ENCODE measurements at regions not wholly inside any gene's neighbourhood (a gene's known extent, or its start where the extent isn't known, plus 50 kb on each side); places are given as distances from the start of the nearest gene placed in this dataset.

GRCh38 chr5:148730942-148731898, 76.9 kb upstream of the HTR4 start:
- intact Hi-C loops (cut with DNase I), result loop anchor here (10.0 kb wide), 3 partner anchors 286 to 394 kb away; no protein-coding TSS in a partner anchor
- Histone ChIP-seq H3K27ac (ENCODE audit: low read depth in 2 of 2, low read length in 2 of 2) (no peak overlapping the region), H3K9me3 (ENCODE audit: control insufficient read depth in 2 of 3, insufficient read depth in 1 of 3, low read length in 3 of 3) (no peaks in the 10 kb centered on the region), H3K9ac (ENCODE audit: low read length in 3 of 3) (no peak overlapping the region), H3K4me3 (ENCODE audit: low read length in 3 of 3) (no peak overlapping the region), H3K36me3 (ENCODE audit: control insufficient read depth in 2 of 3, insufficient read depth in 3 of 3, low read length in 3 of 3) (no peaks in the 10 kb centered on the region), H3K27me3 (ENCODE audit: control insufficient read depth, insufficient read depth, low read length) (no peaks in the 10 kb centered on the region), H3K4me1 (ENCODE audit: control insufficient read depth in 2 of 3, insufficient read depth in 2 of 3, low read depth in 1 of 3, low read length in 3 of 3) (no peaks in the 10 kb centered on the region)
- peak in 4 of 5 donors; percentile 67 to 95 (median 84) for DNase-seq
- peak; percentile 96 for TF ChIP-seq CTCF (IDR thresholded peaks at IDR 0.05; ENCODE audit: borderline replicate concordance, extremely low read depth, insufficient read depth)
- FAIRE-seq, result peak; percentile 96

- Histone ChIP-seq H3K4me1 (ENCODE audit: control insufficient read depth in 2 of 3, insufficient read depth in 2 of 3, low read depth in 1 of 3, low read length in 3 of 3) (no peaks in the 10 kb centered on the region), H3K36me3 (ENCODE audit: control insufficient read depth in 2 of 3, insufficient read depth in 3 of 3, low read length in 3 of 3) (no peaks in the 10 kb centered on the region), H3K27me3 (ENCODE audit: control insufficient read depth, insufficient read depth, low read length) (no peaks in the 10 kb centered on the region), H3K9me3 (ENCODE audit: control insufficient read depth in 2 of 3, insufficient read depth in 1 of 3, low read length in 3 of 3) (no peaks in the 10 kb centered on the region), H3K9ac (ENCODE audit: low read length in 3 of 3) (no peak overlapping the region), H3K4me3 (ENCODE audit: low read length in 3 of 3) (no peak overlapping the region), H3K27ac (ENCODE audit: low read depth in 2 of 2, low read length in 2 of 2) (no peak overlapping the region)
- FAIRE-seq (no peak), DNase-seq (no peak)
- no peak for TF ChIP-seq CTCF (IDR thresholded peaks at IDR 0.05; ENCODE audit: borderline replicate concordance, extremely low read depth, insufficient read depth)
- intact Hi-C loops (cut with DNase I), result loop anchor here (10.0 kb wide), 3 partner anchors 288 to 392 kb away; no protein-coding TSS in a partner anchor
These were observed 78.4 kb upstream of the HTR4 start for GRCh38 chr5:148732692-148733091.

GRCh38 chr5:148733601-148734438, 79.5 kb upstream of the HTR4 start:
- TF ChIP-seq CTCF (IDR thresholded peaks at IDR 0.05; ENCODE audit: borderline replicate concordance, extremely low read depth, insufficient read depth), result peak; percentile 72
- no peaks in the 10 kb centered on the region for H3K9me3 ChIP-seq (ENCODE audit: control insufficient read depth in 2 of 3, insufficient read depth in 1 of 3, low read length in 3 of 3)
- H3K4me1 ChIP-seq (ENCODE audit: control insufficient read depth in 2 of 3, insufficient read depth in 2 of 3, low read depth in 1 of 3, low read length in 3 of 3), result no peaks in the 10 kb centered on the region
- intact Hi-C loops (cut with DNase I), result loop anchor here (10.0 kb wide), 3 partner anchors 289 to 391 kb away; no protein-coding TSS in a partner anchor
- H3K9ac ChIP-seq (ENCODE audit: low read length in 3 of 3), result no peak overlapping the region
- no peaks in the 10 kb centered on the region for H3K36me3 ChIP-seq (ENCODE audit: control insufficient read depth in 2 of 3, insufficient read depth in 3 of 3, low read length in 3 of 3)
- peak in 4 of 5 donors; percentile 67 to 88 (median 80) for DNase-seq
- no peak overlapping the region for H3K27ac ChIP-seq (ENCODE audit: low read depth in 2 of 2, low read length in 2 of 2)
- H3K4me3 ChIP-seq (ENCODE audit: low read length in 3 of 3), result no peak overlapping the region
- no peaks in the 10 kb centered on the region for H3K27me3 ChIP-seq (ENCODE audit: control insufficient read depth, insufficient read depth, low read length)
- no peak for FAIRE-seq
